ENCODE measurements at regions not wholly inside any gene's neighbourhood (a gene's known extent, or its start where the extent isn't known, plus 50 kb on each side); places are given as distances from the start of the nearest gene placed in this dataset.

DNA sequence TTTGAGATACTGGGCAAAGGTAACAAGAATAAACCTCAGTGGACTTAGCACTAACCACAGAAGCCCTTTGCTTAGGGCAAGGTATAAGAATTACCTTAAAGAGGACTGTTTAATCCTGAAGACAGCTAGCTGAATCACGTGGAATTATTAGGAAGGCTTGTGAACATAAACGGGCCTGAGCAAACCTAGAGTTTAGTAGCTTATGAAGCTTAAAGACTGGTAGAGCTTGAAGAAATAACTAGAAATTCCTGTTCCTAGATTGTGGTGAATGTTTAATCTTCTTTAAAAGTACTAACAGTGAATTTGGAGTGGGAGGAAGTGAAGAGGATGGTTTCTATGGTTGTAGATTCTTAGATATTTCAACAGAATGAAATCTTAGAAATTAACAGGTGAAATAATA, 428.9 kb upstream of the THRB start:
- Histone ChIP-seq H3K9ac (ENCODE audit: low read depth, low read length) (no peak overlapping the region), H3K9me3 (ENCODE audit: control insufficient read depth, insufficient read depth, low read length) (no peaks in the 10 kb centered on the region), H3K4me1 (ENCODE audit: insufficient read depth, low read length) (no peaks in the 10 kb centered on the region), H3K36me3 (ENCODE audit: insufficient read depth, low read length) (no peaks in the 10 kb centered on the region)

DNA sequence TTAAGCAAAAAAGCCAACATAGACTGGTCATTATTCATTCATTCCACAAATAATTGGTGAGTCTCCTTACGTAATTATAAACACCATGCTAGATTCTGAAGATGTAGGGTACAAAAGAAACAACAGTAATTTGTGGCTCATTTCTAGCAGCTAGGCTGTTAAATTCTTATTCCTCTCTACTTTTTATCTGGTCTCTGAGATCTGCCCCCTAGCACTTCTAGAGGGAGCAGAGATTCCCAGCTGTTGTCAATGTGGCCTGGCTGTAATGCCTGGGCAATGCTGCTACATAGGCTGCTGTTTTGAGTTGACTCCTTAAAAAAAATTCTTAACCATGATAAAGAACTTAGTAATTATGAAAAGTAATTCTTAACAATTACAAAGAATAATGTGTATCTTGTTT, 434.9 kb upstream of the THRB start:
- H3K36me3 ChIP-seq (ENCODE audit: insufficient read depth, low read length), result no peaks in the 10 kb centered on the region
- H3K9me3 ChIP-seq (ENCODE audit: control insufficient read depth, insufficient read depth, low read length), result no peaks in the 10 kb centered on the region
- H3K9ac ChIP-seq (ENCODE audit: low read depth, low read length), result no peak overlapping the region
- no peaks in the 10 kb centered on the region for H3K4me1 ChIP-seq (ENCODE audit: insufficient read depth, low read length)

DNA sequence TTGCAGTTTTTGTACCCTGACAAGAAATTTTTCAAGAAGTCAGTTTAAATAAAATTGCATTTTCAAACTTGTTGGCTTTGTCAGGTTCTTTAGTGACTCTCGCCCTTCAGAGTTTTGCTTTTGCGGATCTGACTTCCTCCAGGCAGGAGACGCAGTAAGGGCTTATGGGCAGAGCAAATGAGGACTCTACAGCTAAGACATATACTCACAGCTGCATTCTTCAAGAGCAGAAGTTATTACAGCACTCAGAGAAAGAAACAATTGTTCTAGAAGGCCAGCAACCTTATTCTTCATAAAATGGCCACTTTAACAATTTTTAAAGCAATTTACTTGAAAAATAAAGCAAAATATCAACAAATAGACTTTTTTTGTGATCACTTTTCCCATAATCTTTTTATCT, 438.8 kb upstream of the THRB start:
- Histone ChIP-seq H3K9me3 (ENCODE audit: control insufficient read depth, insufficient read depth, low read length) (no peaks in the 10 kb centered on the region), H3K4me1 (ENCODE audit: insufficient read depth, low read length) (no peaks in the 10 kb centered on the region), H3K36me3 (ENCODE audit: insufficient read depth, low read length) (no peaks in the 10 kb centered on the region)

DNA sequence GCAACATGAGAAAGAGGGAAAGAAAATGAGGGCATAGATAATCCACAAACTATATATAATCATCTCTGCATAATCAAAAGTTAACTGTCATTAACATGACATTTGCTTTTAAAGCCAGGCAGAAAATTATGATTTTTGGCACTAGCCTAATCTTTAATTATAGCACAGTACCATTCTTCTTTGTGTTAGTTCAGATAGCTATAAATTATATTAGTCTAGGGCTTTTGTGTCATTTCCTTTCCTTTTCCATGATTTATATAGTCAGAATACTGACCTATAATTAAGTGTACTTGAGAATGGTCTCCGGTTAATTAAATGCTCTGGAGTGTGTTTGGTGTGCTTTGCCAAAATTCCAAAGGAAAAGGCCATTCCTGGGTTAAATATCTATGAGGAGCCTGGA, 441.9 kb upstream of the THRB start:
- Histone ChIP-seq H3K9me3 (ENCODE audit: control insufficient read depth, insufficient read depth, low read length) (no peaks in the 10 kb centered on the region), H3K36me3 (ENCODE audit: insufficient read depth, low read length) (no peaks in the 10 kb centered on the region), H3K9ac (ENCODE audit: low read depth, low read length) (no peak overlapping the region), H3K4me1 (ENCODE audit: insufficient read depth, low read length) (no peaks in the 10 kb centered on the region)

More for the DNA sequence above, 438.8 kb upstream of the THRB start:
- no peak overlapping the region for H3K9ac ChIP-seq (ENCODE audit: low read depth, low read length)

DNA sequence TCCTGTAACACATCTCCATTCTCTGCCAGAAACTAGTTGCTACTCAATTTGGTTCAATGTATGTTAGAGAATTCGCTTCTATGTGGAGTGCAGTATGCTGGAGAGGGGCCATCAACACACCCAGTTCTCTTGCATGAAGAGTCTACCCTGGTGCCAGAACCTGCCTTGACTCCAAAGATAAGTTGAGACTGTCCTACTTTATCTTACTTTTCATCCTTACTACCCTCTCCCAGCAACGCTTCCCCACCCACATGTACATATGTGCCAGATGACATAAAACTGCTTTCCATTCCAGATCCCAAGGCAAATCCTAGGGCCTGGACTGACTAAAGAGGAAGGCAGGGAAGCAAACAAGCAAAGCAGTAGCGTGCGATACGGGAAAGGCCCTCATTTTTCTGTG, 442.6 kb upstream of the THRB start:
- H3K4me1 ChIP-seq (ENCODE audit: insufficient read depth, low read length), result no peaks in the 10 kb centered on the region
- H3K36me3 ChIP-seq (ENCODE audit: insufficient read depth, low read length), result no peaks in the 10 kb centered on the region
- no peak overlapping the region for H3K9ac ChIP-seq (ENCODE audit: low read depth, low read length)
- no peaks in the 10 kb centered on the region for H3K9me3 ChIP-seq (ENCODE audit: control insufficient read depth, insufficient read depth, low read length)

DNA sequence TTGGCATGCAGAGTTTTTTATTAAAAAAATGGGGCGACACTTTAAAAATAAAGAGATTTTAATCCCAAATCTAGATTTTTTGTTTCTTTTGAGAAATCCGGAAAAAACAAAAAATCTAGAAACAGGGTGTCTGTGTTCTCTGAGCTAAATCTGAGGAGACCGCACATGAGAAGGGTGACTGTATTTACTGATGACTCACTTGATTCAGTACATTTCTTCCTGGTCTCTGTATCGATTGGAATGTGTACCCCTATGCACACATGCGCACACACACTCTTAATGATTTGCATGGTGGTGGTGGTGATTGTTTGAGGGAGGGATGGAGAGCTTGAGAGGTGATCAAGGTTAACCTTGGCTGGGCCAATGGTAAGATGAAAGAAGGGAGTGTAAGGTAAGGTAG, 443.1 kb upstream of the THRB start:
- Histone ChIP-seq H3K9me3 (ENCODE audit: control insufficient read depth, insufficient read depth, low read length) (no peaks in the 10 kb centered on the region), H3K4me1 (ENCODE audit: insufficient read depth, low read length) (no peaks in the 10 kb centered on the region), H3K36me3 (ENCODE audit: insufficient read depth, low read length) (no peaks in the 10 kb centered on the region), H3K9ac (ENCODE audit: low read depth, low read length) (no peak overlapping the region)

DNA sequence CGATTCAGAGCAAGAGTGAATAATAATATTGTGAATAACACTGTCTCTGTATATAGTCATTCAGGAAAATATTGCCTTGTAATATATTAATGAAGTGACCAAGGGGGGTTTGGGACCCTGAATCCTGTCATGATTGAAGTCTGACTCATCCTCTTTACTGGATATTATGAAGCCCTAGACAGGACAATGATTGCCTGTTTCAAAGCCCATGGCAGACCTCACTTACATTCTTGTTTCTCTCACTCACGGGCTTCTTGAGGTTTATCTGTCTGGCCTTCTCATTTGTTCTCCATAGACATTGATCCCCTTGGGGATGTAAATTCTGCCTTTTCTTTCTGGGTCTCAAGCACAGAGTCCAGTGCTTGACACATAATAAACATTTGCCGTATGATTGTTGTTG, 449.3 kb upstream of the THRB start:
- Histone ChIP-seq H3K9me3 (ENCODE audit: control insufficient read depth, insufficient read depth, low read length) (no peaks in the 10 kb centered on the region), H3K4me1 (ENCODE audit: insufficient read depth, low read length) (no peaks in the 10 kb centered on the region), H3K9ac (ENCODE audit: low read depth, low read length) (no peak overlapping the region), H3K36me3 (ENCODE audit: insufficient read depth, low read length) (no peaks in the 10 kb centered on the region)

DNA sequence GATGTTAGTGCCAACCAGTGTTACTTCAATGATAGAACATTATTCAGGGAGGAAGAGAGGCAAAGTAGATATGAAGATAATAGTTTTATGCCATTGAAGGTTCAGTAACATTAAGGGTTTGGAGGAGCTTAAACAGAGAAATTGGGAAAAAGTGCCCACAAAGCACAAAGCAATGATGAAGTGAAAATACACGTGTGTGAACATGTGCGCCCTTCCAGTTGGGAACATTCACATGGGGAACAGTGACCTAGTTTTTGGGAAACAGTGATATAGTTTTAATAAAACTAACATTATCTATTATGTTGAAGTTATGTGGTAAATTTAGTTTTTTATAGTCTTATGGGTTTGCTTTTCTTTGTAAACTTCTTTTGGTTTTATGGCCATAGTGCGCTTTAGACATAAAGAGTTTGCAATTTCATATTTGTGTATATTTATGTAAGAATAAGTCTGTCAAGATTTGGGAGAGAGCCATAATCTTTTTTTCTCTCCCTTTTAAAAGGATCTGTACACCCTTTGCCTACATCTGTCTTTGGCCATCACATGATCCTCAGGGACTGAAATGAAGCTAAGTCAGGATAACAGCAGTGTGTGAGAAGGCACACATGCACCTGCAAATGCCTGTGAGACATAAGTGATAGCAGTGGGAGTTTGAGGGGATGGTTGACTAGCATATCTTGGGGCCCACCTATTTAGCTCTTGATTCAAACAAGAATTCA, 450.3 kb upstream of the THRB start:
- no peak overlapping the region for H3K9ac ChIP-seq (ENCODE audit: low read depth, low read length)
- no peaks in the 10 kb centered on the region for H3K4me1 ChIP-seq (ENCODE audit: insufficient read depth, low read length)
- H3K9me3 ChIP-seq (ENCODE audit: control insufficient read depth, insufficient read depth, low read length), result no peaks in the 10 kb centered on the region

DNA sequence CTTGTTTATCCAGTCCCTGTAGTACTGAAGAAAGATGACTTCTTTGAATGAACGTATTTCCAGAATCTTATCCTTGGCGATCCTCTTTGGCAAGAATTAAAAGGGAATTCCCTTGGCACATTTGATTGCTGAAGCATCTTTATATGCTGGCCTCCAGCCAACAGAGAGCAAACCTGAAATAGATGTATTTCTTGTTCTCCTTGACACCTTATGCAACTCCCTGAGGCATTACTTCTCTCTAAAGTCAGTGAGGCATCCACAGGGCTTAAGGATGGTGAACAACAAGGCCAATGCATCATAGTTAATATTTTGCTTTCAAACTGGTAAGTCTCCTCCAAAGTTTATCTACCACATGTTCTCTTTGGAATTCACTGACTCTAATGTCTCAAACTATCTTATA, 450.9 kb upstream of the THRB start:
- Histone ChIP-seq H3K4me1 (ENCODE audit: insufficient read depth, low read length) (no peaks in the 10 kb centered on the region), H3K9ac (ENCODE audit: low read depth, low read length) (no peak overlapping the region), H3K9me3 (ENCODE audit: control insufficient read depth, insufficient read depth, low read length) (no peaks in the 10 kb centered on the region), H3K36me3 (ENCODE audit: insufficient read depth, low read length) (no peaks in the 10 kb centered on the region)

More for the DNA sequence above, 450.3 kb upstream of the THRB start:
- no peaks in the 10 kb centered on the region for H3K36me3 ChIP-seq (ENCODE audit: insufficient read depth, low read length)

DNA sequence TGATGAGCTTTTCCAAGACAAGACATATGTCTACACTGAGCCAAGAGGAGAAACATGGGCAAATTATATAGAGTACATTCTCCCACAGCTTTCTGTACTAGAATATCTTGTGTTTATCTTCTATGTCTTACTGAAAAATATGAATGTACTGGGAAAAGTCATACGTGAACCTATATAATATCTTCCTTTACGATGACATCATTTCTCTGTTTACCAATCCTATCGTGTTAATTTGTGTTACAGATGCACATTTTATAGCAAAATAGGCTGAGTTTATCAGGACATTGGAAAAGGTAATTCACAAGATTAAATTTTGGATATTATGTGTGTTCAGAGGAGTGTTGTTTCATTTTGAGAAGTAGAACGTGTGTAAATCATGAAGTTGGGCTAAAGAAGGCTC, 452.5 kb upstream of the THRB start:
- Histone ChIP-seq H3K9ac (ENCODE audit: low read depth, low read length) (no peak overlapping the region), H3K36me3 (ENCODE audit: insufficient read depth, low read length) (no peaks in the 10 kb centered on the region), H3K4me1 (ENCODE audit: insufficient read depth, low read length) (no peaks in the 10 kb centered on the region), H3K9me3 (ENCODE audit: control insufficient read depth, insufficient read depth, low read length) (no peaks in the 10 kb centered on the region)

DNA sequence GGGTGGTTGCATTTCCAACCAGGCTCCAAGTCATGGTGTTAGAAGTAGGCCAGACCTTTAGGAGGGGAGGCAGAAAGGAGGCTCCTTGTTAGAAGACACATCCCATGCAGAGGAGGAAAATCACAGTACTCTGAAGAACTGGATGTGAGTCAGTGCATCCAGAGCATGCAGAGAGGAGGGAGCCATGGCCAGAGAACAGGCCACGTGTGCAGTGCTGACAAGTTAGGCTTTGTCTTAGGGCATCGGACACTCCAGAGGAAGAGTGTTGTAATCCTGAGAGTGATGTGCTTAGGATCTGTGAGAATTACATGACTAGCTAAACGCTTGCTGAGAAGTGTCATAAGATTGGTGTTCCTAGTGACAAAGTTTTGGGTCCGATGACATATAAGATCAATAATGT, 456.5 kb upstream of the THRB start:
- no peaks in the 10 kb centered on the region for H3K4me1 ChIP-seq (ENCODE audit: insufficient read depth, low read length)
- H3K36me3 ChIP-seq (ENCODE audit: insufficient read depth, low read length), result no peaks in the 10 kb centered on the region
- no peak overlapping the region for H3K9ac ChIP-seq (ENCODE audit: low read depth, low read length)
- no peaks in the 10 kb centered on the region for H3K9me3 ChIP-seq (ENCODE audit: control insufficient read depth, insufficient read depth, low read length)

DNA sequence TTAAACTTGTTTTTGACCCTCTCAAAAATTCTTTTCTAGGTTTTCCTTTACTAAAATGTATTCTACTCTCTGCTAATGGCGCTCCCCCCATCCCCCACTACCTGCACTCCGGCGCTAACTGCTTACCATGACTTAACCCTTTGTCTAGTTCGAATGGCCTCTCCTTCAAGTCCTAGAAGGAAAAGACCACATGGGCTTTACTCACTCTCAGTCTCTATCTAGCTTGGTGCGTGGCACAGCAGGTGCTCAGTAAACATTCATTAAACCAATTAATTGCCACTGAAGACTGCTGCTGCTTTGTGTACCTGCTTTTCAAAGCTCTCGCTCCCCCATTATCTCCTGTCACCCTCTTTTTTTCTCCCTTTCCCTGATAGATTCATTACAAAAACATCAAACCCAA, 457.7 kb upstream of the THRB start:
- Histone ChIP-seq H3K4me1 (ENCODE audit: insufficient read depth, low read length) (no peaks in the 10 kb centered on the region), H3K9me3 (ENCODE audit: control insufficient read depth, insufficient read depth, low read length) (no peaks in the 10 kb centered on the region), H3K36me3 (ENCODE audit: insufficient read depth, low read length) (no peaks in the 10 kb centered on the region), H3K9ac (ENCODE audit: low read depth, low read length) (no peak overlapping the region)

DNA sequence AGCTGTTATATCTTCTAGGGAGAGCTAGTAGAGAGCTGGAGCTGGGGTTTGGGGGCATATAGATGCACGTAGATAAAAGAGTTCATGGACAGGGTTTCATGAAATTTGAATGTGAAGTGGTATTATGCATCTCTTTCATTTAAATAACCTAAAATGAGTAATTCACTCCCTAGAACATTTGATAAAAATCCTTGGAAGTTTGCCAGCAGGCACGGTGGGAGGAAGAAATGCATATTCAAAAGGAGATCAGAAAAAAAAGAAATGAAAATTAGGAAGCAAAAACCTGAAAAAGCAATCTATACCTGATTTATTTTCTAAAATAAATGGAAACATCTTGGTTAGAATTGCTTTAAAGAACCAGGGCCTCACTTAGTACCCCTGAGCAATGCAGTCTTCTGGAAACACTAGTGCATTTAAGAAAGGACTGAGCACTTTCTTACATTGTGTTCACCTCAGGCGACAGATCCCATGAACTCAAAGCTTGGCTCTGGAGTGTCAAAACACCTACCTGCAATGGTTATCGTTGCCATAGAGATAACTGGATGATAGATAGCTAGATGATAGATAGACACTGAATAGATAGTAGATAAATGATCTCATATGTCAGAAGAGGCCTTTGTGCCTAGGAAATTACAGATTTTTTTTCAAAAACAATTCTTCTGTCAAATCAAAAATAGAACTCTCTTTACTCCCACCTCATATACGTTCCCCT, 458.6 kb upstream of the THRB start:
- no peak overlapping the region for H3K9ac ChIP-seq (ENCODE audit: low read depth, low read length)
- H3K4me1 ChIP-seq (ENCODE audit: insufficient read depth, low read length), result no peaks in the 10 kb centered on the region
- H3K36me3 ChIP-seq (ENCODE audit: insufficient read depth, low read length), result no peaks in the 10 kb centered on the region
- H3K9me3 ChIP-seq (ENCODE audit: control insufficient read depth, insufficient read depth, low read length), result no peaks in the 10 kb centered on the region

DNA sequence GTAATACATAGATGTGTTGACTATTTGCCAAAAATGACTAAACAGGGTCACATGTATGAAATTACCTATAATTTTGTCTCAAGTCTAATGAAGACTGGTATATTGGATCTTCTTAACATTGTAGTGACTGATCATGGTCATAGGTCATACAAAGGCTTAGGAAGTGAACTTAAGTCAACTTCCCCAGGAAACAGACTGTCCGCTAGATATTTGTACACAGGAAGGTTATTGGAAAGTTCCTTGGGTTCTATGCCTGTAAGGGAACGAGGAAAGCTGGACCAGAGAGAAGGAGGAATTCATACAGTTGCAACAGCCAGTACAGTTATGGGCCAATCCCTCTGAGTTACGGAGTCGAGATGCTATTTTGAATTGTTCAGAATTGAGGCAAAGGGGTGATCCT, 462.0 kb upstream of the THRB start:
- Histone ChIP-seq H3K9ac (ENCODE audit: low read depth, low read length) (no peak overlapping the region), H3K4me1 (ENCODE audit: insufficient read depth, low read length) (no peaks in the 10 kb centered on the region), H3K9me3 (ENCODE audit: control insufficient read depth, insufficient read depth, low read length) (no peaks in the 10 kb centered on the region), H3K36me3 (ENCODE audit: insufficient read depth, low read length) (no peaks in the 10 kb centered on the region)

DNA sequence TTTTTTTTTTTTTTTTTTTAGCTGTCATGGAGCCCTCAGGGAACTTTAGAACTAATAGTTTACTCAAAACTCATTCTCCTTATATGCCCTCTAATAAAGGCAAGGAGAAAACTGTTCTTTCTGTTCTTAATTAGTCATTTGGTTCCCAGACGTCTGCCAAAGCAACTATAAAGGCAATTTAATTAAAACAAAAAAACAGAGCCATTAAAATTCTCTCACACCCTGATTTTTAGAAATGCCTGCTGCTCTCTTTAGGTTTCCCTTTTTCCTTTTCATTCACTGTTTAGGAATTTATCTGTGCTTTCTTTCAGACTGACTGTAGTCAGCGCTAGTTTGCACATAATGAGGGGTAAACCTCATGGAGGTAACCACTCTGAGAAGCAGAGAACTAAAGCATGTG, 463.6 kb upstream of the THRB start:
- Histone ChIP-seq H3K36me3 (ENCODE audit: insufficient read depth, low read length) (no peaks in the 10 kb centered on the region), H3K9me3 (ENCODE audit: control insufficient read depth, insufficient read depth, low read length) (no peaks in the 10 kb centered on the region), H3K9ac (ENCODE audit: low read depth, low read length) (no peak overlapping the region), H3K4me1 (ENCODE audit: insufficient read depth, low read length) (no peaks in the 10 kb centered on the region)

Data from ES-I3 (cell line).